Keratinocyte (primary cell): ENCODE measurements at regions not wholly inside any gene's neighbourhood (a gene's known extent, or its start where the extent isn't known, plus 50 kb on each side); places are given as distances from the start of the nearest gene placed in this dataset.

ENCODE experiments used
- DNase-seq: peaks from one replicate; pipeline ENCODE4 v3.0.0-alpha.2; 2011; ENCODE audit warnings: low read depth, missing footprints, low spot score
- FAIRE-seq: peaks from 2 replicates; lab custom pipeline; 2011; peaks lifted over from hg19 to GRCh38; lab: Jason Lieb, UNC
- H2AFZ ChIP-seq: 2 replicates; pipeline ENCODE4 v1.6.0; 2012; ENCODE audit warnings: low read length, control low read depth, inconsistent platforms; ENCODE audit not compliant: control insufficient read depth
- H3K27ac ChIP-seq: 2 replicates; pipeline ENCODE4 v1.5.1; 2011; ENCODE audit warnings: low read length; ENCODE audit not compliant: control insufficient read depth, insufficient read depth
- H3K27me3 ChIP-seq: 3 replicates; pipeline ENCODE4 v1.6.0; 2011; ENCODE audit warnings: low read length; ENCODE audit not compliant: control insufficient read depth, insufficient read depth; ENCODE audit errors: extremely low read depth
- H3K36me3 ChIP-seq, 2 experiments: 2 replicates in 1 of 2; 3 replicates in 1 of 2; pipeline ENCODE4 v1.5.1; 2011; ENCODE audit warnings: low read length in 2 of 2, mild to moderate bottlenecking in 1 of 2; ENCODE audit not compliant: control insufficient read depth in 2 of 2, insufficient read depth in 2 of 2; ENCODE audit errors: extremely low read depth in 1 of 2
- H3K4me1 ChIP-seq: 3 replicates; pipeline ENCODE4 v1.5.1; 2011; ENCODE audit warnings: low read length; ENCODE audit not compliant: control insufficient read depth, insufficient read depth; ENCODE audit errors: extremely low read depth
- H3K4me2 ChIP-seq: 3 replicates; pipeline ENCODE4 v1.6.0; 2011; ENCODE audit warnings: low read depth, low read length; ENCODE audit not compliant: control insufficient read depth, insufficient read depth; ENCODE audit errors: extremely low read depth
- H3K4me3 ChIP-seq, 3 experiments: fragments of 200-600 bp in 1 of 3; sonication (generic) in 1 of 3; 2 replicates in 2 of 3; 3 replicates in 1 of 3; pipeline ENCODE4 v1.5.1; 2011 to 2016; ENCODE audit warnings: low read length in 3 of 3, mild to moderate bottlenecking in 3 of 3, control low read depth in 2 of 3, inconsistent platforms in 1 of 3, low read depth in 1 of 3, mixed read lengths in 1 of 3, mixed run types in 1 of 3, moderate library complexity in 1 of 3; ENCODE audit not compliant: control insufficient read depth in 2 of 3, insufficient read depth in 2 of 3; ENCODE audit errors: extremely low read depth in 1 of 3
- H3K79me2 ChIP-seq: 2 replicates; pipeline ENCODE4 v1.6.0; 2012; ENCODE audit warnings: low read length; ENCODE audit not compliant: control insufficient read depth, insufficient read depth
- H3K9ac ChIP-seq: 3 replicates; pipeline ENCODE4 v1.6.0; 2011; ENCODE audit warnings: low read length; ENCODE audit not compliant: control insufficient read depth, insufficient read depth; ENCODE audit errors: extremely low read depth
- H3K9me1 ChIP-seq: 3 replicates; pipeline ENCODE4 v1.6.0; 2011; ENCODE audit warnings: low read length; ENCODE audit not compliant: control insufficient read depth, insufficient read depth; ENCODE audit errors: extremely low read depth
- H3K9me3 ChIP-seq: 2 replicates; pipeline ENCODE4 v1.5.1; 2012; ENCODE audit warnings: low read depth, low read length; ENCODE audit not compliant: control insufficient read depth
- H4K20me1 ChIP-seq: 3 replicates; pipeline ENCODE4 v1.6.0; 2011; ENCODE audit warnings: low read length; ENCODE audit not compliant: control insufficient read depth, insufficient read depth; ENCODE audit errors: extremely low read depth
- EZH2 ChIP-seq: IDR thresholded peaks from one replicate; pipeline ENCODE4 v1.6.1; 2012; ENCODE audit warnings: inconsistent platforms, mild to moderate bottlenecking, low read length, moderate library complexity
- dilution Hi-C: fragments of 300-500 bp; cut with MboI; formaldehyde crosslinking; loops from one replicate; pipeline ENCODE4 v1.7.0; 2020; ENCODE audit warnings: low sequenced_read_pairs; ENCODE audit not compliant: extremely low pct_ligation_motif_present
- TF ChIP-seq, protein P1 (sequence below), 3 experiments: IDR thresholded peaks in 1 of 3; conservative IDR thresholded peaks in 1 of 3; optimal IDR thresholded peaks in 1 of 3; 2 replicates in 2 of 3; 3 replicates in 1 of 3; pipeline versions ENCODE3 to v1.5.1; 2011; ENCODE audit warnings: low read length in 3 of 3, mild to moderate bottlenecking in 3 of 3, moderate library complexity in 2 of 3, control low read depth in 1 of 3, inconsistent platforms in 1 of 3; ENCODE audit not compliant: insufficient read depth in 2 of 3; ENCODE audit errors: extremely low read depth in 1 of 3

DNA sequence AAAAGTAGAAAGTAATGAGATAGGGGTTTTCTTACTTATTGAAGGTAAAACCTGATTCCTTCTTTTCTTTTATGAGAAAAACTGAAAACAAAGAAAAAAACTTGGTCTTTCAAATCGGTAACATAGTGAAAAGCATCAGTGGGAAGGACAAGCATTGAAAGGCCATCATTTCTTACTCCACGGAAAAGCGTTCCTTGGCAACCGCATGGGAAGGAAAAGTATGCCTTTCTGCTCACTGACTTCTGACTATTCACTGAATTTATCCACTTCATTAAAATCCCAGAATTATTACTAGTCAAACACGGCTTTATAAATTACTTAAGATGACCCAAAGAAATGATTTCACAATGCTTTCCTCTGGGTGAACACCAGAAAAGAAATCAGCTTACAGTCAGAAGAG lies 646.7 kb downstream of the TLL1 start:
- H3K9me3 ChIP-seq: no peaks in the 10 kb centered on the region
- dilution Hi-C loops: no loop called here
- H3K9me1 ChIP-seq: no peaks in the 10 kb centered on the region
- H3K9ac ChIP-seq: no peak overlapping the region
- no peaks in the 10 kb centered on the region for H3K36me3 ChIP-seq
- no peak overlapping the region for H3K4me2 ChIP-seq
- no peaks in the 10 kb centered on the region for H3K79me2 ChIP-seq
- H4K20me1 ChIP-seq: no peaks in the 10 kb centered on the region
- no peaks in the 10 kb centered on the region for H3K4me1 ChIP-seq
- DNase-seq (no peak), FAIRE-seq (no peak)
- H3K27ac ChIP-seq: no peak overlapping the region
- TF ChIP-seq EZH2: no peak
- TF ChIP-seq, protein P1, sequence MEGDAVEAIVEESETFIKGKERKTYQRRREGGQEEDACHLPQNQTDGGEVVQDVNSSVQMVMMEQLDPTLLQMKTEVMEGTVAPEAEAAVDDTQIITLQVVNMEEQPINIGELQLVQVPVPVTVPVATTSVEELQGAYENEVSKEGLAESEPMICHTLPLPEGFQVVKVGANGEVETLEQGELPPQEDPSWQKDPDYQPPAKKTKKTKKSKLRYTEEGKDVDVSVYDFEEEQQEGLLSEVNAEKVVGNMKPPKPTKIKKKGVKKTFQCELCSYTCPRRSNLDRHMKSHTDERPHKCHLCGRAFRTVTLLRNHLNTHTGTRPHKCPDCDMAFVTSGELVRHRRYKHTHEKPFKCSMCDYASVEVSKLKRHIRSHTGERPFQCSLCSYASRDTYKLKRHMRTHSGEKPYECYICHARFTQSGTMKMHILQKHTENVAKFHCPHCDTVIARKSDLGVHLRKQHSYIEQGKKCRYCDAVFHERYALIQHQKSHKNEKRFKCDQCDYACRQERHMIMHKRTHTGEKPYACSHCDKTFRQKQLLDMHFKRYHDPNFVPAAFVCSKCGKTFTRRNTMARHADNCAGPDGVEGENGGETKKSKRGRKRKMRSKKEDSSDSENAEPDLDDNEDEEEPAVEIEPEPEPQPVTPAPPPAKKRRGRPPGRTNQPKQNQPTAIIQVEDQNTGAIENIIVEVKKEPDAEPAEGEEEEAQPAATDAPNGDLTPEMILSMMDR (optimal IDR thresholded peaks at IDR 0.05 in 1 of 3, IDR thresholded peaks at IDR 0.05 in 1 of 3, conservative IDR thresholded peaks at IDR 0.05 in 1 of 3; ENCODE audit: extremely low read depth in 1 of 3, insufficient read depth in 2 of 3, low read length in 3 of 3): no peak
- H3K27me3 ChIP-seq: no peaks in the 10 kb centered on the region
- no peak overlapping the region for H2AFZ ChIP-seq
- H3K4me3 ChIP-seq: no peak overlapping the region

GRCh38 chr4:166527500-166527899 lies 654.5 kb downstream of the TLL1 start:
- Histone ChIP-seq H3K4me3 (no peak overlapping the region), H4K20me1 (no peaks in the 10 kb centered on the region), H3K4me1 (no peaks in the 10 kb centered on the region), H3K27ac (no peak overlapping the region), H3K9me3 (no peaks in the 10 kb centered on the region), H3K27me3 (no peaks in the 10 kb centered on the region), H3K79me2 (no peaks in the 10 kb centered on the region), H2AFZ (no peak overlapping the region), H3K9me1 (no peaks in the 10 kb centered on the region), H3K9ac (no peak overlapping the region), H3K36me3 (no peaks in the 10 kb centered on the region), H3K4me2 (no peak overlapping the region)
- FAIRE-seq (no peak), DNase-seq (no peak)
- dilution Hi-C loops: no loop called here
- TF ChIP-seq, protein P1 (optimal IDR thresholded peaks at IDR 0.05 in 1 of 3, IDR thresholded peaks at IDR 0.05 in 1 of 3, conservative IDR thresholded peaks at IDR 0.05 in 1 of 3; ENCODE audit: extremely low read depth in 1 of 3, insufficient read depth in 2 of 3, low read length in 3 of 3): no peak
- no peak for TF ChIP-seq EZH2
